A673 (cell line): ENCODE measurements at regions not wholly inside any gene's neighbourhood (a gene's known extent, or its start where the extent isn't known, plus 50 kb on each side); places are given as distances from the start of the nearest gene placed in this dataset.

Source experiments
- BruUV-seq: library from RNA; stranded (reverse); fragments of 400-500 nt; replicated peaks from 2 replicates; lab custom pipeline; 2021; lab: Mats Ljungman, UMichigan
- CTCF ChIA-PET: fragments of 300-600 bp; sonication (Branson Sonifier 250); formaldehyde crosslinking; loops from one replicate; lab custom pipeline; 2022; ENCODE audit warnings: antibody characterized with exemption; lab: Charles Lee
- POLR2A ChIA-PET: fragments of 300-600 bp; sonication (Branson Sonifier 250); formaldehyde crosslinking; loops from one replicate; lab custom pipeline; 2022; ENCODE audit warnings: antibody characterized with exemption; ENCODE audit not compliant: low non-redundant PET; lab: Charles Lee
- DNase-seq: peaks from one replicate; pipeline ENCODE4 v3.0.0-alpha.2; 2015; ENCODE audit warnings: low spot score
- H3K27ac ChIP-seq: fragments of 200-600 bp; sonication (generic); 2 replicates; pipeline ENCODE4 v1.5.1; 2016; ENCODE audit warnings: mixed run types, low read depth, mild to moderate bottlenecking, mixed read lengths, antibody characterized with exemption, low read length; ENCODE audit not compliant: poor library complexity, severe bottlenecking
- H3K27me3 ChIP-seq: fragments of 200-600 bp; sonication (generic); replicated peaks from 2 replicates; pipeline ENCODE4 v1.6.1; 2017; ENCODE audit warnings: mixed run types, low read depth, mild to moderate bottlenecking, mixed read lengths, antibody characterized with exemption, low read length; ENCODE audit not compliant: insufficient read depth, poor library complexity
- H3K36me3 ChIP-seq: fragments of 200-600 bp; sonication (generic); 2 replicates; pipeline ENCODE4 v1.6.1; 2016; ENCODE audit warnings: mixed run types, mild to moderate bottlenecking, mixed read lengths, antibody characterized with exemption, low read length; ENCODE audit not compliant: insufficient read depth, poor library complexity, severe bottlenecking
- H3K4me1 ChIP-seq: fragments of 200-600 bp; sonication (generic); 2 replicates; pipeline ENCODE4 v1.6.1; 2017; ENCODE audit warnings: mixed run types, mild to moderate bottlenecking, mixed read lengths, antibody characterized with exemption, low read length; ENCODE audit not compliant: insufficient read depth, poor library complexity, severe bottlenecking
- H3K4me3 ChIP-seq: fragments of 200-600 bp; sonication (generic); 2 replicates; pipeline ENCODE4 v1.5.1; 2016; ENCODE audit warnings: low read depth, mixed run types, mild to moderate bottlenecking, mixed read lengths, low read length; ENCODE audit not compliant: poor library complexity, severe bottlenecking
- H3K9me3 ChIP-seq: fragments of 200-600 bp; sonication (generic); 2 replicates; pipeline ENCODE4 v1.6.1; 2016; ENCODE audit warnings: mixed run types, low read depth, mild to moderate bottlenecking, mixed read lengths, antibody characterized with exemption, low read length; ENCODE audit not compliant: poor library complexity, severe bottlenecking
- EZH2 ChIP-seq: fragments of 200-600 bp; sonication (generic); IDR thresholded peaks from 2 replicates; pipeline ENCODE4 v1.6.1; 2017; ENCODE audit warnings: borderline replicate concordance, low read depth, mild to moderate bottlenecking, mixed read lengths, antibody characterized with exemption, low read length; ENCODE audit not compliant: poor library complexity, severe bottlenecking
- intact Hi-C: fragments of 100-400 bp; cut with micrococcal nuclease; formaldehyde crosslinking; loops from one replicate; pipeline ENCODE4 v1.10.0; 2022; ENCODE audit not compliant: unreplicated experiment
- TF ChIP-seq, protein P1 (sequence below): fragments of 300-800, 200-600 bp; sonication (generic); conservative IDR thresholded peaks from 2 replicates; pipeline ENCODE4 v1.5.1; 2017; ENCODE audit warnings: low read depth, mild to moderate bottlenecking, antibody characterized with exemption, low read length, moderate library complexity, mixed read lengths

GRCh38 chr4:174091130-174091529, 192.3 kb downstream of the FBXO8 start:
- TF ChIP-seq, protein P1, sequence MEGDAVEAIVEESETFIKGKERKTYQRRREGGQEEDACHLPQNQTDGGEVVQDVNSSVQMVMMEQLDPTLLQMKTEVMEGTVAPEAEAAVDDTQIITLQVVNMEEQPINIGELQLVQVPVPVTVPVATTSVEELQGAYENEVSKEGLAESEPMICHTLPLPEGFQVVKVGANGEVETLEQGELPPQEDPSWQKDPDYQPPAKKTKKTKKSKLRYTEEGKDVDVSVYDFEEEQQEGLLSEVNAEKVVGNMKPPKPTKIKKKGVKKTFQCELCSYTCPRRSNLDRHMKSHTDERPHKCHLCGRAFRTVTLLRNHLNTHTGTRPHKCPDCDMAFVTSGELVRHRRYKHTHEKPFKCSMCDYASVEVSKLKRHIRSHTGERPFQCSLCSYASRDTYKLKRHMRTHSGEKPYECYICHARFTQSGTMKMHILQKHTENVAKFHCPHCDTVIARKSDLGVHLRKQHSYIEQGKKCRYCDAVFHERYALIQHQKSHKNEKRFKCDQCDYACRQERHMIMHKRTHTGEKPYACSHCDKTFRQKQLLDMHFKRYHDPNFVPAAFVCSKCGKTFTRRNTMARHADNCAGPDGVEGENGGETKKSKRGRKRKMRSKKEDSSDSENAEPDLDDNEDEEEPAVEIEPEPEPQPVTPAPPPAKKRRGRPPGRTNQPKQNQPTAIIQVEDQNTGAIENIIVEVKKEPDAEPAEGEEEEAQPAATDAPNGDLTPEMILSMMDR = no peak
- TF ChIP-seq EZH2 = no peak
- intact Hi-C loops = no loop called here
- ChIA-PET CTCF (no interaction called here), POLR2A (no interaction called here)
- H3K9me3 ChIP-seq = peaks cover 5% of the 10 kb centered on the region
- DNase-seq = no peak
- H3K4me1 ChIP-seq = no peaks in the 10 kb centered on the region
- H3K27ac ChIP-seq = no peak overlapping the region
- BruUV-seq = no TSS peak
- H3K4me3 ChIP-seq = no peak overlapping the region
- no peaks in the 10 kb centered on the region for H3K27me3 ChIP-seq
- H3K36me3 ChIP-seq = no peaks in the 10 kb centered on the region

DNA sequence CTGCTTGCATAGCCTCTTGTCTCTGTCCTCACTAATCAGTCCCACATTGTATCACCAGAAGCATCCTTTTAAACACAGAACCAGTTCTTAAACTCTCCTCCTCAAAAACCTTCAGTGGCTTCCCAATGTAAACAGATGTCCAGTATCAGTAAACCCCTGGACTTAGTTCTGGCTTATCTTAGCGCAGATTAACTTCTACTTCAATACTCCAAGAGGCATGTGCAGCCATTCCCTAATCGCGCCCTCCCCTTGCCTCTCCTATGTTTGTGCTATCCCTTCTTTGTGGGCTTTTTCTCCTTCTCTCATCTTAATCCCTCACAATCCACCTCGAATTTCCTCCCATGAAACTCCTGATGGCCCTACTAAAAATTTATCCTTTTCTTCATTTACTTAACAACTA, 193.8 kb downstream of the FBXO8 start:
- no peaks in the 10 kb centered on the region for H3K36me3 ChIP-seq
- TF ChIP-seq, protein P1 = no peak
- TF ChIP-seq EZH2 = no peak
- ChIA-PET CTCF (no interaction called here), POLR2A (no interaction called here)
- peaks cover 9% of the 10 kb centered on the region for H3K4me1 ChIP-seq
- no peak overlapping the region for H3K27ac ChIP-seq
- H3K4me3 ChIP-seq = no peak overlapping the region
- H3K9me3 ChIP-seq = peaks cover 5% of the 10 kb centered on the region
- BruUV-seq = no TSS peak
- DNase-seq = no peak
- no peaks in the 10 kb centered on the region for H3K27me3 ChIP-seq
- intact Hi-C loops = no loop called here

GRCh38 chr4:174088795-174089194, 194.7 kb downstream of the FBXO8 start:
- BruUV-seq = no TSS peak
- no peak for DNase-seq
- intact Hi-C loops = no loop called here
- TF ChIP-seq, protein P1 = no peak
- TF ChIP-seq EZH2 = no peak
- POLR2A ChIA-PET = no interaction called here
- Histone ChIP-seq H3K36me3 (no peaks in the 10 kb centered on the region), H3K4me1 (peaks cover 11% of the 10 kb centered on the region), H3K4me3 (no peak overlapping the region), H3K27me3 (no peaks in the 10 kb centered on the region), H3K9me3 (peaks cover 5% of the 10 kb centered on the region), H3K27ac (no peak overlapping the region)
- CTCF ChIA-PET = no interaction called here
